ENCODE measurements at regions not wholly inside any gene's neighbourhood (a gene's known extent, or its start where the extent isn't known, plus 50 kb on each side); places are given as distances from the start of the nearest gene placed in this dataset.

- no peak overlapping the region for H3K4me2 ChIP-seq (ENCODE audit: low read length)
- no peak overlapping the region for H3K9ac ChIP-seq (ENCODE audit: low read length)
- H3K4me1 ChIP-seq (ENCODE audit: low read length): no peaks in the 10 kb centered on the region
Measured at GRCh38 chr15:62781081-62781497, 261.5 kb upstream of the TPM1 start.

GRCh38 chr15:62782071-62782841 lies 260.3 kb upstream of the TPM1 start:
- Histone ChIP-seq H3K36me3 (replicated peaks; ENCODE audit: low read depth, low read length) (no peaks in the 10 kb centered on the region), H3K27ac (ENCODE audit: low read length) (no peak overlapping the region), H3K9me3 (ENCODE audit: insufficient read depth, low read length) (no peaks in the 10 kb centered on the region), H3K79me2 (ENCODE audit: low read length) (no peaks in the 10 kb centered on the region), H3K4me1 (ENCODE audit: low read length) (no peaks in the 10 kb centered on the region), H3K4me2 (ENCODE audit: low read length) (no peak overlapping the region), H2AFZ (ENCODE audit: low read depth, low read length) (no peak overlapping the region), H4K20me1 (ENCODE audit: insufficient read depth, low read length) (no peaks in the 10 kb centered on the region), H3K27me3 (ENCODE audit: low read depth, low read length) (no peaks in the 10 kb centered on the region), H3K9ac (ENCODE audit: low read length) (no peak overlapping the region), H3K4me3 (ENCODE audit: low read length) (no peak overlapping the region)
- peak; percentile 48 for TF ChIP-seq CTCF (IDR thresholded peaks at IDR 0.05; ENCODE audit: low read depth, low read length)
- TF ChIP-seq EZH2phosphoT487 (IDR thresholded peaks at IDR 0.05; ENCODE audit: low read depth): no peak

More at GRCh38 chr15:62781081-62781497, 261.5 kb upstream of the TPM1 start:
- H4K20me1 ChIP-seq (ENCODE audit: insufficient read depth, low read length): no peaks in the 10 kb centered on the region
- H3K27ac ChIP-seq (ENCODE audit: low read length): no peak overlapping the region
- H3K36me3 ChIP-seq (replicated peaks; ENCODE audit: low read depth, low read length): no peaks in the 10 kb centered on the region
- no peak overlapping the region for H2AFZ ChIP-seq (ENCODE audit: low read depth, low read length)
- H3K79me2 ChIP-seq (ENCODE audit: low read length): no peaks in the 10 kb centered on the region
- no peaks in the 10 kb centered on the region for H3K27me3 ChIP-seq (ENCODE audit: low read depth, low read length)
- TF ChIP-seq EZH2phosphoT487 (IDR thresholded peaks at IDR 0.05; ENCODE audit: low read depth) (no peak), CTCF (IDR thresholded peaks at IDR 0.05; ENCODE audit: low read depth, low read length) (no peak)
- no peak overlapping the region for H3K4me3 ChIP-seq (ENCODE audit: low read length)
- H3K9me3 ChIP-seq (ENCODE audit: insufficient read depth, low read length): no peaks in the 10 kb centered on the region

- no peak for TF ChIP-seq EZH2phosphoT487 (IDR thresholded peaks at IDR 0.05; ENCODE audit: low read depth)
- TF ChIP-seq CTCF (IDR thresholded peaks at IDR 0.05; ENCODE audit: low read depth, low read length): no peak
- no peaks in the 10 kb centered on the region for H3K9me3 ChIP-seq (ENCODE audit: insufficient read depth, low read length)
- H3K4me2 ChIP-seq (ENCODE audit: low read length): no peak overlapping the region
- no peaks in the 10 kb centered on the region for H3K79me2 ChIP-seq (ENCODE audit: low read length)
- H3K36me3 ChIP-seq (replicated peaks; ENCODE audit: low read depth, low read length): no peaks in the 10 kb centered on the region
- no peaks in the 10 kb centered on the region for H3K4me1 ChIP-seq (ENCODE audit: low read length)
- H3K27me3 ChIP-seq (ENCODE audit: low read depth, low read length): no peaks in the 10 kb centered on the region
- no peaks in the 10 kb centered on the region for H4K20me1 ChIP-seq (ENCODE audit: insufficient read depth, low read length)
- no peak overlapping the region for H2AFZ ChIP-seq (ENCODE audit: low read depth, low read length)
- no peak overlapping the region for H3K27ac ChIP-seq (ENCODE audit: low read length)
- no peak overlapping the region for H3K4me3 ChIP-seq (ENCODE audit: low read length)
- H3K9ac ChIP-seq (ENCODE audit: low read length): no peak overlapping the region
Measured at GRCh38 chr15:62782896-62783295, 259.7 kb upstream of the TPM1 start.

DNA sequence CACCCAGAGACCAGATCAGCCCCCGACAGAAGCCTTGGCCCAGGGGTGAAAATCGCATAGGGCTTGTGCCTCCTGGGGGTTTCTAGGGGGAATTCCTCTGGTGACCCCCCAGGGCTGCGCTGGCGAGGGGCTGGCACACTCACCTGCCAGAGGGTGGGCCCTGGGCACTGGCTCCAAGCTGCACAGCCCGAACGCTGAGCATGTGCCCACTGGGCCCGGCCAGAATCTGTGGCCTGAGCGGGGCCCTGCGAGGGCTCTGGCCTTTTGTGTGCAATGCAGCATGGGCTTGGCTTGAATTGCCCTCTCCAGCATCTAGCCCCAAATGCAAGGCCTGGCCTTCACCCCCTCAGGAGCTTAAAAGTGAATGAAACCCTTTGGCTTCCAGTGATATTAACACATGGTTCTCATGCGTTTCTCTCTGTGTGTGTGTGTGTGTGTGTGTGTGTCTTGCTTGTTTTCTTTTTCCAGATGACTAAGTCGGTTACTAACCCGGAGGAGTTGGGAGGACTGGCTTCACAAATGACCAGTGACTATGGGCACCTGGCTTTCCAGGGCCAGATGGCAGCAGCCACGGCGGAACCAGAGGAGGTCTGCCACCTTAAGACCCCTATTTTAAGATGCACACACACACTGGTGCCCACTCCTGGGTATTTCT lies 259.1 kb upstream of the TPM1 start:
- no peak overlapping the region for H3K4me2 ChIP-seq (ENCODE audit: low read length)
- H3K27me3 ChIP-seq (ENCODE audit: low read depth, low read length): no peaks in the 10 kb centered on the region
- H3K9me3 ChIP-seq (ENCODE audit: insufficient read depth, low read length): no peaks in the 10 kb centered on the region
- H3K79me2 ChIP-seq (ENCODE audit: low read length): no peaks in the 10 kb centered on the region
- no peak overlapping the region for H3K27ac ChIP-seq (ENCODE audit: low read length)
- no peaks in the 10 kb centered on the region for H4K20me1 ChIP-seq (ENCODE audit: insufficient read depth, low read length)
- TF ChIP-seq CTCF (IDR thresholded peaks at IDR 0.05; ENCODE audit: low read depth, low read length): no peak
- no peak for TF ChIP-seq EZH2phosphoT487 (IDR thresholded peaks at IDR 0.05; ENCODE audit: low read depth)
- H3K36me3 ChIP-seq (replicated peaks; ENCODE audit: low read depth, low read length): no peaks in the 10 kb centered on the region
- H3K9ac ChIP-seq (ENCODE audit: low read length): no peak overlapping the region
- no peaks in the 10 kb centered on the region for H3K4me1 ChIP-seq (ENCODE audit: low read length)
- no peak overlapping the region for H2AFZ ChIP-seq (ENCODE audit: low read depth, low read length)
- no peak overlapping the region for H3K4me3 ChIP-seq (ENCODE audit: low read length)

All from OCI-LY3 (cell line).